H9 (cell line): ENCODE measurements at regions not wholly inside any gene's neighbourhood (a gene's known extent, or its start where the extent isn't known, plus 50 kb on each side); places are given as distances from the start of the nearest gene placed in this dataset.

ENCODE experiments used
- DNase-seq: peaks from one replicate; pipeline ENCODE4 v3.0.0-alpha.2; 2017
- H2AFZ ChIP-seq: one replicate; pipeline ENCODE4 v1.6.1; 2013; ENCODE audit warnings: mild to moderate bottlenecking, low read length, control low read depth, moderate library complexity
- H2AK5ac ChIP-seq: 2 replicates; pipeline ENCODE4 v1.6.1; 2013; ENCODE audit warnings: low read length, control low read depth, mixed read lengths; ENCODE audit not compliant: insufficient read length
- H2BK120ac ChIP-seq: one replicate; pipeline ENCODE4 v1.6.1; 2013; ENCODE audit warnings: low read depth, mild to moderate bottlenecking, low read length, control low read depth, inconsistent platforms; ENCODE audit not compliant: poor library complexity, severe bottlenecking
- H2BK12ac ChIP-seq: 2 replicates; pipeline ENCODE4 v1.6.1; 2013; ENCODE audit warnings: low read length, control low read depth, mixed read lengths, low read depth; ENCODE audit not compliant: insufficient read length
- H2BK15ac ChIP-seq: 2 replicates; pipeline ENCODE4 v1.6.1; 2013; ENCODE audit warnings: low read depth, low read length, control low read depth
- H2BK20ac ChIP-seq: one replicate; pipeline ENCODE4 v1.6.1; 2013; ENCODE audit warnings: low read depth, mild to moderate bottlenecking, low read length, control low read depth, inconsistent platforms; ENCODE audit not compliant: poor library complexity, severe bottlenecking
- H2BK5ac ChIP-seq: 2 replicates; pipeline ENCODE4 v1.6.1; 2013; ENCODE audit warnings: low read length, control low read depth, mixed read lengths; ENCODE audit not compliant: insufficient read length
- H3K14ac ChIP-seq: 2 replicates; pipeline ENCODE4 v1.6.1; 2013; ENCODE audit warnings: low read length, control low read depth; ENCODE audit not compliant: insufficient read depth
- H3K18ac ChIP-seq: 2 replicates; pipeline ENCODE4 v1.6.1; 2013; ENCODE audit warnings: low read depth, mild to moderate bottlenecking, mixed read lengths, low read length, control low read depth; ENCODE audit not compliant: insufficient read length
- H3K23ac ChIP-seq: 2 replicates; pipeline ENCODE4 v1.6.1; 2013; ENCODE audit warnings: low read length, control low read depth, mixed read lengths, low read depth; ENCODE audit not compliant: insufficient read length
- H3K23me2 ChIP-seq: 2 replicates; pipeline ENCODE4 v1.6.1; 2013; ENCODE audit warnings: low read depth, mild to moderate bottlenecking, mixed read lengths, low read length, control low read depth; ENCODE audit not compliant: insufficient read length, poor library complexity, severe bottlenecking
- H3K27ac ChIP-seq: 2 replicates; pipeline ENCODE4 v1.5.1; 2013; ENCODE audit warnings: low read length, control low read depth, mixed read lengths, low read depth; ENCODE audit not compliant: insufficient read length
- H3K27me3 ChIP-seq: 2 replicates; pipeline ENCODE4 v1.6.1; 2013; ENCODE audit warnings: low read length, control low read depth, inconsistent platforms; ENCODE audit not compliant: insufficient read depth
- H3K4ac ChIP-seq: 2 replicates; pipeline ENCODE4 v1.6.1; 2013; ENCODE audit warnings: low read depth, mild to moderate bottlenecking, control low read depth, inconsistent platforms, low read length, moderate library complexity
- H3K4me1 ChIP-seq: 2 replicates; pipeline ENCODE4 v1.6.1; 2013; ENCODE audit warnings: low read length, control low read depth, inconsistent platforms; ENCODE audit not compliant: insufficient read depth
- H3K4me2 ChIP-seq: 2 replicates; pipeline ENCODE4 v1.6.1; 2013; ENCODE audit warnings: low read length, control low read depth, mixed read lengths; ENCODE audit not compliant: insufficient read length, insufficient read depth
- H3K56ac ChIP-seq: 2 replicates; pipeline ENCODE4 v1.6.1; 2013; ENCODE audit warnings: low read depth, mild to moderate bottlenecking, mixed read lengths, low read length, control low read depth; ENCODE audit not compliant: insufficient read length
- H3K79me1 ChIP-seq: 2 replicates; pipeline ENCODE4 v1.6.1; 2013; ENCODE audit warnings: low read depth, mild to moderate bottlenecking, moderate library complexity, low read length, control low read depth, inconsistent platforms; ENCODE audit not compliant: insufficient read depth, poor library complexity, severe bottlenecking
- H3K79me2 ChIP-seq: 2 replicates; pipeline ENCODE4 v1.6.1; 2013; ENCODE audit warnings: low read length, control low read depth, inconsistent platforms; ENCODE audit not compliant: insufficient read depth
- H3K9ac ChIP-seq: 2 replicates; pipeline ENCODE4 v1.6.1; 2013; ENCODE audit warnings: low read length, control low read depth, mixed read lengths; ENCODE audit not compliant: insufficient read length; ENCODE audit errors: extremely low read depth
- H3K9me3 ChIP-seq: one replicate; pipeline ENCODE4 v1.6.1; 2013; ENCODE audit warnings: low read depth, low read length, inconsistent platforms; ENCODE audit not compliant: control insufficient read depth
- H3T11ph ChIP-seq: one replicate; pipeline ENCODE4 v1.6.1; 2013; ENCODE audit warnings: mild to moderate bottlenecking, low read length, control low read depth, inconsistent platforms
- H4K20me1 ChIP-seq: one replicate; pipeline ENCODE4 v1.6.1; 2013; ENCODE audit not compliant: control insufficient read depth, insufficient read length, insufficient read depth
- H4K5ac ChIP-seq: 2 replicates; pipeline ENCODE4 v1.6.1; 2013; ENCODE audit warnings: low read depth, mild to moderate bottlenecking, mixed read lengths, low read length, control low read depth; ENCODE audit not compliant: insufficient read length
- H4K8ac ChIP-seq: replicated peaks from 2 replicates; pipeline ENCODE4 v1.6.1; 2013; ENCODE audit warnings: low read length, control low read depth, mixed read lengths, low read depth; ENCODE audit not compliant: insufficient read length
- H4K91ac ChIP-seq: 2 replicates; pipeline ENCODE4 v1.6.1; 2013; ENCODE audit warnings: low read depth, mild to moderate bottlenecking, moderate library complexity, mixed read lengths, low read length, control low read depth; ENCODE audit not compliant: insufficient read length
- H3K27ac Mint-ChIP-seq, 3 experiments: 2 replicates in 2 of 3; 3 replicates in 1 of 3; pipeline ENCODE4 v1.8.0; 2020 to 2021; ENCODE audit warnings: mixed read lengths in 3 of 3, mild to moderate bottlenecking in 1 of 3, moderate library complexity in 1 of 3
- H3K27me3 Mint-ChIP-seq: 2 replicates; pipeline ENCODE4 v1.8.0; 2021; ENCODE audit warnings: low read depth, mild to moderate bottlenecking, moderate library complexity, mixed read lengths
- H3K36me3 Mint-ChIP-seq, 3 experiments: 2 replicates in 2 of 3; 3 replicates in 1 of 3; pipeline ENCODE4 v1.8.0; 2020 to 2021; ENCODE audit warnings: low read depth in 3 of 3, mixed read lengths in 3 of 3; ENCODE audit not compliant: insufficient read depth in 1 of 3
- H3K4me1 Mint-ChIP-seq, 2 experiments: 2 replicates each; pipeline ENCODE4 v1.8.0; 2020; ENCODE audit warnings: mixed read lengths in 2 of 2
- H3K4me3 Mint-ChIP-seq, 2 experiments: 2 replicates in 1 of 2; 3 replicates in 1 of 2; pipeline ENCODE4 v1.8.0; 2020 to 2021; ENCODE audit warnings: mild to moderate bottlenecking in 2 of 2, mixed read lengths in 2 of 2, moderate library complexity in 1 of 2
- H3K9me3 Mint-ChIP-seq, 2 experiments: 2 replicates in 1 of 2; 3 replicates in 1 of 2; pipeline ENCODE4 v1.8.0; 2020; ENCODE audit warnings: mild to moderate bottlenecking in 2 of 2, mixed read lengths in 2 of 2, moderate library complexity in 1 of 2
- WGBS: extraction: QIAGEN DNeasy Blood & Tissue Kit; methylation state at CpG from one replicate; pipeline ENCODE4 v1.1.7; 2013; ENCODE audit warnings: missing lambda C conversion rate, low lambda C conversion rate, mixed read lengths; ENCODE audit not compliant: insufficient read length; ENCODE audit errors: extremely low coverage; 5-methylcytosine and 5-hydroxymethylcytosine counted together
- TF ChIP-seq, protein P1 (sequence below): fragments of 200-600 bp; sonication (generic); conservative IDR thresholded peaks from 3 replicates; pipeline ENCODE4 v1.8.0; 2021; ENCODE audit warnings: antibody characterized with exemption, mild to moderate bottlenecking

DNA sequence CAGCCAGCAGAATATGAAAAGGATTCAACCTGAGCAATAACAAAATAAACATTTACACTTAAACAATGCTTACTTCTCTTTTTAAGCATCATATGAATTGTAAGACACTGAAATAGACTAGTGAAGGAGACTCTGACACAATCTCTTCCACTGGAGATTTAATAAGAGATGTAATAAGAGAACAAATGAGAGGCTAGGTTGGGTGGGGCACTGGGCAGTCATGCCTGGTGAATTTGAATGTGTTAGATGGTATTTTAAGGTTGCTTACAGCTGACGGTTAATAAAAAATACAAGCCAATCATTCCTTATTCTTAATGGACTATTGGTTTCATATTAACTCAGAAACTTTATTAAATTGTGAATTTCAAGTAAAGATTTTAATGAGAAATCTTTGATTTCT is 105.9 kb upstream of the TARS1 start:
- Histone ChIP-seq H3K9ac (no peak overlapping the region), H3K56ac (no peak overlapping the region), H3K14ac (no peak overlapping the region), H3K27me3 (no peaks in the 10 kb centered on the region), H3K23me2 (no peaks in the 10 kb centered on the region), H3K9me3 (no peaks in the 10 kb centered on the region), H2BK120ac (no peak overlapping the region), H2AK5ac (no peak overlapping the region), H3K27ac (no peak overlapping the region), H2BK20ac (no peak overlapping the region), H3K4me2 (no peak overlapping the region), H4K91ac (no peak overlapping the region), H3K4me1 (peaks cover 7% of the 10 kb centered on the region), H2BK12ac (no peak overlapping the region), H2BK15ac (no peak overlapping the region), H3T11ph (no peak overlapping the region), H3K4ac (no peak overlapping the region), H3K23ac (no peak overlapping the region), H4K5ac (no peak overlapping the region), H3K79me1 (no peaks in the 10 kb centered on the region), H3K79me2 (no peaks in the 10 kb centered on the region), H2BK5ac (no peak overlapping the region), H4K8ac (no peak overlapping the region), H2AFZ (no peak overlapping the region), H4K20me1 (no peaks in the 10 kb centered on the region), H3K18ac (no peak overlapping the region)
- Mint-ChIP-seq H3K4me3 (no peak overlapping the region), H3K36me3 (no peaks in the 10 kb centered on the region), H3K4me1 (peaks cover 22 to 38% of the 10 kb centered on the region in 2 experiments), H3K9me3 (no peaks in the 10 kb centered on the region), H3K27me3 (no peaks in the 10 kb centered on the region), H3K27ac (no peak overlapping the region)
- no CpG with 5 or more reads among the region's 1 CpG for WGBS
- TF ChIP-seq, protein P1, sequence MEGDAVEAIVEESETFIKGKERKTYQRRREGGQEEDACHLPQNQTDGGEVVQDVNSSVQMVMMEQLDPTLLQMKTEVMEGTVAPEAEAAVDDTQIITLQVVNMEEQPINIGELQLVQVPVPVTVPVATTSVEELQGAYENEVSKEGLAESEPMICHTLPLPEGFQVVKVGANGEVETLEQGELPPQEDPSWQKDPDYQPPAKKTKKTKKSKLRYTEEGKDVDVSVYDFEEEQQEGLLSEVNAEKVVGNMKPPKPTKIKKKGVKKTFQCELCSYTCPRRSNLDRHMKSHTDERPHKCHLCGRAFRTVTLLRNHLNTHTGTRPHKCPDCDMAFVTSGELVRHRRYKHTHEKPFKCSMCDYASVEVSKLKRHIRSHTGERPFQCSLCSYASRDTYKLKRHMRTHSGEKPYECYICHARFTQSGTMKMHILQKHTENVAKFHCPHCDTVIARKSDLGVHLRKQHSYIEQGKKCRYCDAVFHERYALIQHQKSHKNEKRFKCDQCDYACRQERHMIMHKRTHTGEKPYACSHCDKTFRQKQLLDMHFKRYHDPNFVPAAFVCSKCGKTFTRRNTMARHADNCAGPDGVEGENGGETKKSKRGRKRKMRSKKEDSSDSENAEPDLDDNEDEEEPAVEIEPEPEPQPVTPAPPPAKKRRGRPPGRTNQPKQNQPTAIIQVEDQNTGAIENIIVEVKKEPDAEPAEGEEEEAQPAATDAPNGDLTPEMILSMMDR: no peak
- no peak for DNase-seq
